Duodenal mucosa (tissue), 2 donors: ENCODE measurements at regions not wholly inside any gene's neighbourhood (a gene's known extent, or its start where the extent isn't known, plus 50 kb on each side); places are given as distances from the start of the nearest gene placed in this dataset.

Experiments
- H3K27ac ChIP-seq: one replicate; pipeline ENCODE4 v1.7.0; 2013; ENCODE audit warnings: low read depth, low read length
- H3K27me3 ChIP-seq, 2 donors: one replicate each; pipeline ENCODE4 v1.7.0; 2013; ENCODE audit warnings: low read length in 2 of 2, control low read depth in 1 of 2; ENCODE audit not compliant: insufficient read depth in 2 of 2, control insufficient read depth in 1 of 2
- H3K36me3 ChIP-seq, 2 donors: one replicate each; pipeline ENCODE4 v1.7.0; 2013; ENCODE audit warnings: low read length in 2 of 2, control low read depth in 1 of 2; ENCODE audit not compliant: insufficient read depth in 2 of 2, control insufficient read depth in 1 of 2
- H3K4me1 ChIP-seq, 2 donors: one replicate each; pipeline ENCODE4 v1.7.0; 2013; ENCODE audit warnings: low read length in 2 of 2, control low read depth in 1 of 2; ENCODE audit not compliant: insufficient read depth in 2 of 2, control insufficient read depth in 1 of 2
- H3K4me3 ChIP-seq, 2 donors: one replicate each; pipeline ENCODE4 v1.7.0; 2013; ENCODE audit warnings: low read length in 2 of 2, low read depth in 1 of 2
- H3K9ac ChIP-seq, 2 donors: one replicate each; pipeline ENCODE4 v1.7.0; 2013; ENCODE audit warnings: low read length in 2 of 2, low read depth in 1 of 2
- H3K9me3 ChIP-seq, 2 donors: one replicate each; pipeline ENCODE4 v1.7.0; 2013; ENCODE audit warnings: low read length in 2 of 2, control low read depth in 1 of 2; ENCODE audit not compliant: control insufficient read depth in 1 of 2

DNA sequence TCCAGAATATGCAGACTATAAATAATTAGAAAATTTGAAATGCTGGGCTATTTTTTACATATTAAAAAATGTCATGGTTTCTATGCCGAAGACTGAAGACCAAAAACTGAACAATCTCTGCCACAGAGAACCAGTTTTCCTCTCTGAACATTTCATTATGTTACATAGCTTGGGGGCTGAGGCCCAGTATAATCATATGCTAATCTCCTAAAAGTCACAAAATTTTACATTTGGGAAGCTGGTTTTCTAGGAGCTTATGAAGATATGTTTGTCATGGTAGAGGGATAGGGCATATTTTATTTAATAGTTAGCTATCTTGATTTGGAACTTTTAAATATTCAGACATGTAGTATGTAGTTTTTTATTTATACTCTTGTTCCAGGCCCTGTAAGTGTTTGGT lies 167.8 kb downstream of the GPAT3 start:
- Histone ChIP-seq H3K9me3 (peaks cover 0 to 2% of the 10 kb centered on the region in 2 donors), H3K27ac (no peak overlapping the region), H3K27me3 (no peaks in the 10 kb centered on the region), H3K4me1 (no peaks in the 10 kb centered on the region), H3K36me3 (no peaks in the 10 kb centered on the region), H3K4me3 (no peak overlapping the region), H3K9ac (no peak overlapping the region)

- Histone ChIP-seq H3K4me3 (no peak overlapping the region), H3K4me1 (no peaks in the 10 kb centered on the region), H3K27ac (no peak overlapping the region), H3K9ac (no peak overlapping the region), H3K9me3 (peaks cover 0 to 2% of the 10 kb centered on the region in 2 donors), H3K36me3 (no peaks in the 10 kb centered on the region), H3K27me3 (no peaks in the 10 kb centered on the region)
Measured at GRCh38 chr4:83701041-83701440, 165.1 kb downstream of the GPAT3 start.

GRCh38 chr4:83699358-83699757 lies 163.4 kb downstream of the GPAT3 start:
- Histone ChIP-seq H3K9ac (no peak overlapping the region), H3K9me3 (peaks cover 0 to 2% of the 10 kb centered on the region in 2 donors), H3K36me3 (no peaks in the 10 kb centered on the region), H3K27me3 (no peaks in the 10 kb centered on the region), H3K27ac (no peak overlapping the region), H3K4me3 (no peak overlapping the region), H3K4me1 (no peaks in the 10 kb centered on the region)

- H3K4me3 ChIP-seq = no peak overlapping the region
- no peaks in the 10 kb centered on the region for H3K4me1 ChIP-seq
- no peak overlapping the region for H3K27ac ChIP-seq
- H3K9ac ChIP-seq = no peak overlapping the region
- no peaks in the 10 kb centered on the region for H3K9me3 ChIP-seq
- H3K36me3 ChIP-seq = no peaks in the 10 kb centered on the region
- no peaks in the 10 kb centered on the region for H3K27me3 ChIP-seq
Measured at GRCh38 chr4:83692028-83692427, 156.1 kb downstream of the GPAT3 start.

- no peak overlapping the region for H3K4me3 ChIP-seq
- no peaks in the 10 kb centered on the region for H3K4me1 ChIP-seq
- H3K36me3 ChIP-seq = no peaks in the 10 kb centered on the region
- H3K9ac ChIP-seq = no peak overlapping the region
- no peak overlapping the region for H3K27ac ChIP-seq
- no peaks in the 10 kb centered on the region for H3K27me3 ChIP-seq
- no peaks in the 10 kb centered on the region for H3K9me3 ChIP-seq
Measured at GRCh38 chr4:83686166-83686565, 150.3 kb downstream of the GPAT3 start.

GRCh38 chr4:83679692-83680091 lies 143.8 kb downstream of the GPAT3 start:
- no peak overlapping the region for H3K27ac ChIP-seq
- H3K36me3 ChIP-seq = no peaks in the 10 kb centered on the region
- no peaks in the 10 kb centered on the region for H3K9me3 ChIP-seq
- no peak overlapping the region for H3K4me3 ChIP-seq
- H3K9ac ChIP-seq = no peak overlapping the region
- no peaks in the 10 kb centered on the region for H3K4me1 ChIP-seq
- peaks cover 0 to 6% of the 10 kb centered on the region in 2 donors for H3K27me3 ChIP-seq

DNA sequence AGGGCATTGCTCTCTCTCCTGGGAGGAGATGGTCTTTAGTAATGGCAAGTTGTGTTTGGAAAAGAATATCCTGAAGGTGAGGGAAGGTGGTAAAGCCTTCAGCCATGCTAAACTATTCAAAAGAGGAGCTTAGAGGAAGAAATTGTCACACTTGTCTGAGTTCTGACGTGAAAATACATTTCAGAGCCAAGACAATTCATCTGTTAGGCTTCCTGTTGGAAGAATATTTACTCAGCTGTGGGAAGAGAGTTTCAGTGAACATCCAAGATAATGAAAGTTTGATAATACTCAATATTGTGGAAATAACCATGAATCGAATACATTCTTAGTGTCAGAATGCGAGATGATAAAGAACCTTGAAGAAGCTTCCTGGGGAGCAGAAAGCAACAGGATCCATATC lies 143.3 kb downstream of the GPAT3 start:
- H3K27ac ChIP-seq = no peak overlapping the region
- no peak overlapping the region for H3K4me3 ChIP-seq
- peaks cover 0 to 6% of the 10 kb centered on the region in 2 donors for H3K27me3 ChIP-seq
- no peaks in the 10 kb centered on the region for H3K4me1 ChIP-seq
- H3K36me3 ChIP-seq = no peaks in the 10 kb centered on the region
- H3K9me3 ChIP-seq = no peaks in the 10 kb centered on the region
- no peak overlapping the region for H3K9ac ChIP-seq

- H3K4me3 ChIP-seq = no peak overlapping the region
Measured at GRCh38 chr4:83677656-83678055, 141.7 kb downstream of the GPAT3 start.

GRCh38 chr4:83664741-83665140 lies 128.8 kb downstream of the GPAT3 start:
- H3K9ac ChIP-seq = no peak overlapping the region
- H3K9me3 ChIP-seq = no peaks in the 10 kb centered on the region
- no peaks in the 10 kb centered on the region for H3K27me3 ChIP-seq
- no peaks in the 10 kb centered on the region for H3K36me3 ChIP-seq
- no peaks in the 10 kb centered on the region for H3K4me1 ChIP-seq
- no peak overlapping the region for H3K4me3 ChIP-seq
- H3K27ac ChIP-seq = no peak overlapping the region

More at GRCh38 chr4:83677656-83678055, 141.7 kb downstream of the GPAT3 start:
- Histone ChIP-seq H3K27me3 (peaks cover 0 to 6% of the 10 kb centered on the region in 2 donors), H3K4me1 (no peaks in the 10 kb centered on the region), H3K27ac (no peak overlapping the region), H3K9ac (no peak overlapping the region), H3K9me3 (no peaks in the 10 kb centered on the region), H3K36me3 (no peaks in the 10 kb centered on the region)

DNA sequence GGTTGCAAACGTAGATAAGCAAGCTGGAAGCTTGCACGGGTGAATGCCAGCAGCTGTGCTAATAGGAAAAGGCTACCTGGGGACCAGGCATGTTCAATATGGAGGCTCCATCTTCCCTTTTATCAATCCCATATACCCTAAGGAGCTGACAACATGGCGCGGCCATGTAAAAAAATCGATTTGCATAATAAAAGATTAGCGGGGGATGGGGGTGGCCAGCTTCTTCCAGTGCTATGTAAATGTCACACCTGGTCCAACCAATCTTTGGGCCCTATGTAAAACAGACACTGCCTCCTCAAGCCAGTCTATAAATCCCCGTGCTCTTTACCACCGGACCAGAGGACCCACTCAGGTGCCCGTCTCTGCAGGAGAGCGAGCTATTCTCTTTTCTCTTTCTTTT lies 128.2 kb downstream of the GPAT3 start:
- Histone ChIP-seq H3K27ac (no peak overlapping the region), H3K4me3 (no peak overlapping the region), H3K9ac (no peak overlapping the region), H3K27me3 (no peaks in the 10 kb centered on the region), H3K9me3 (no peaks in the 10 kb centered on the region), H3K36me3 (no peaks in the 10 kb centered on the region), H3K4me1 (no peaks in the 10 kb centered on the region)

DNA sequence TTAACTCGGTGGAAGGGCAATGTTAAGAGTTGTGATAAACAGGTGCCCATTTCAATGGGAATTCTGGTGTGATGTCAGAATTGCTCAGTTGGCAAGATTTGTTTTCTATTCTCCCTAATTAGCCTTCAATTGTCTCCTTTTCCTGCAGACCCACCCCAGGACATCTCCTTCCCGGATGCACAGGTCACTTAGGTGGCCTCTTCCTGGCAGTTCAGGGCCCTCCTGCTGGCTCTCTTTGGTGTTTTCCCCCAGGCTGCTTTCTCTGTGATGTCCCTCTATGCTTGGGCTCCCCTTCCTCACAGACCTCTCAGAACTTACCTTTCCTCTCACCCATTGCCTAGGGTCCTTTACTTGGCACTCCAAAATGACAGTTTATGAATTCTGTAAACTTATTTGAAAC lies 126.3 kb downstream of the GPAT3 start:
- Histone ChIP-seq H3K4me3 (no peak overlapping the region), H3K9ac (no peak overlapping the region), H3K9me3 (no peaks in the 10 kb centered on the region), H3K27me3 (no peaks in the 10 kb centered on the region), H3K36me3 (no peaks in the 10 kb centered on the region), H3K27ac (no peak overlapping the region), H3K4me1 (no peaks in the 10 kb centered on the region)
